Ovary (tissue), 7 donors: ENCODE measurements at regions not wholly inside any gene's neighbourhood (a gene's known extent, or its start where the extent isn't known, plus 50 kb on each side); places are given as distances from the start of the nearest gene placed in this dataset.

Source experiments
- DNase-seq, 5 donors: peaks; one replicate each; pipeline ENCODE4 v3.0.0-alpha.2; 2019 to 2020
- H3K27ac ChIP-seq, 2 donors: fragments of 200-600 bp; one replicate each; pipeline versions ENCODE4 v1.5.1 to v1.8.0; 2019 to 2022
- H3K27me3 ChIP-seq: fragments of 200-600 bp; one replicate; pipeline ENCODE4 v1.8.0; 2022
- H3K36me3 ChIP-seq: fragments of 200-600 bp; sonication (generic); one replicate; pipeline ENCODE4 v1.5.1; 2019
- H3K4me1 ChIP-seq: one replicate; pipeline ENCODE4 v1.8.1; 2013; ENCODE audit warnings: mild to moderate bottlenecking, moderate library complexity; ENCODE audit not compliant: insufficient read depth
- H3K4me3 ChIP-seq: fragments of 200-600 bp; sonication (generic); one replicate; pipeline ENCODE4 v1.5.1; 2017
- H3K9me3 ChIP-seq, 2 donors: fragments of 200-600 bp in 1 of 2; sonication (generic) in 1 of 2; one replicate each; pipeline versions ENCODE4 v1.5.1 to v1.8.1; 2013 to 2019; ENCODE audit warnings: mild to moderate bottlenecking in 1 of 2, moderate library complexity in 1 of 2
- CTCF ChIP-seq, 3 donors: fragments of 450-650 bp in 2 of 3; fragments of 200-600 bp in 1 of 3; IDR thresholded peaks; one replicate each; pipeline versions ENCODE4 v1.5.1 to v1.8.0; 2016 to 2022; ENCODE audit warnings: antibody characterized with exemption in 3 of 3, mild to moderate bottlenecking in 1 of 3
- EP300 ChIP-seq: sonication (generic); formaldehyde crosslinking; IDR thresholded peaks from one replicate; pipeline ENCODE4 v1.6.1; 2017; ENCODE audit warnings: antibody characterized with exemption
- POLR2A ChIP-seq: fragments of 450-650 bp; IDR thresholded peaks from one replicate; pipeline ENCODE4 v1.6.1; 2017; ENCODE audit warnings: antibody characterized with exemption, mild to moderate bottlenecking, moderate library complexity
- WGBS, 3 donors: extraction: QIAGEN DNeasy Blood & Tissue Kit in 1 of 3; methylation state at CpG; one replicate each; pipeline versions ENCODE4 v1.1.5 to v1.1.7; 2013 to 2017; 5-methylcytosine and 5-hydroxymethylcytosine counted together
- intact Hi-C, 4 donors: fragments of 100-400 bp; cut with DNase I; formaldehyde crosslinking; loops; one replicate each; pipeline versions ENCODE4 v1.11.0 to v1.15.1; 2022 to 2023
- donor health status: DM: no; HTN: no; CAD: no; lungs with moderate emphysema.
- donor health status: DM: no; HTN: no; CAD: no.
- donor health status: Bipolar disorder and iron deficiency.
- donor health status: DM: no; HTN: no; CAD: no.
- donor health status: DM: yes; HTN: yes; CAD: no.

- no peaks in the 10 kb centered on the region for H3K9me3 ChIP-seq
- no peak overlapping the region for H3K27ac ChIP-seq
- no peaks in the 10 kb centered on the region for H3K36me3 ChIP-seq
- no peak for DNase-seq
- no peaks in the 10 kb centered on the region for H3K27me3 ChIP-seq
- no peak overlapping the region for H3K4me3 ChIP-seq
- WGBS, 3 donors: 77 to 84% (median 83%) methylated on average over 4 of the region's 4 CpGs
- intact Hi-C loops: no loop called here
- TF ChIP-seq POLR2A: no peak
- TF ChIP-seq EP300: no peak
- TF ChIP-seq CTCF (IDR thresholded peaks at IDR 0.05): no peak
- H3K4me1 ChIP-seq: no peaks in the 10 kb centered on the region
These were observed 176.9 kb upstream of the GRB10 start for GRCh38 chr7:50959560-50959959.

- no peak for DNase-seq
- intact Hi-C loops: no loop called here
- no peaks in the 10 kb centered on the region for H3K9me3 ChIP-seq
- H3K27me3 ChIP-seq: no peaks in the 10 kb centered on the region
- H3K4me1 ChIP-seq: no peaks in the 10 kb centered on the region
- no peaks in the 10 kb centered on the region for H3K36me3 ChIP-seq
- H3K4me3 ChIP-seq: no peak overlapping the region
- no peak for TF ChIP-seq EP300
- TF ChIP-seq POLR2A: no peak
- TF ChIP-seq CTCF (IDR thresholded peaks at IDR 0.05): no peak
- no peak overlapping the region for H3K27ac ChIP-seq
- 67 to 71% (median 70%) methylated on average over 3 of the region's 3 CpGs for WGBS, 3 donors
These were observed 175.2 kb upstream of the GRB10 start for GRCh38 chr7:50957855-50958254.

- WGBS, 3 donors: 41 to 50% (median 48%) methylated on average over 6 of the region's 6 CpGs
- TF ChIP-seq CTCF (IDR thresholded peaks at IDR 0.05) (no peak), POLR2A (no peak), EP300 (no peak)
These were observed 174.7 kb upstream of the GRB10 start for GRCh38 chr7:50957431-50957830.

GRCh38 chr7:50956522-50957155, 173.9 kb upstream of the GRB10 start:
- Histone ChIP-seq H3K36me3 (no peaks in the 10 kb centered on the region), H3K27ac (no peak overlapping the region), H3K4me3 (no peak overlapping the region), H3K9me3 (no peaks in the 10 kb centered on the region), H3K4me1 (no peaks in the 10 kb centered on the region), H3K27me3 (no peaks in the 10 kb centered on the region)
- WGBS, 3 donors: 81 to 84% (median 81%) methylated on average over 8 of the region's 8 CpGs
- DNase-seq: no peak
- intact Hi-C loops: no loop called here
- no peak for TF ChIP-seq POLR2A
- TF ChIP-seq CTCF (IDR thresholded peaks at IDR 0.05): no peak
- no peak for TF ChIP-seq EP300

More at GRCh38 chr7:50957431-50957830, 174.7 kb upstream of the GRB10 start:
- Histone ChIP-seq H3K9me3 (no peaks in the 10 kb centered on the region), H3K4me1 (no peaks in the 10 kb centered on the region), H3K27ac (no peak overlapping the region), H3K4me3 (no peak overlapping the region), H3K36me3 (no peaks in the 10 kb centered on the region), H3K27me3 (no peaks in the 10 kb centered on the region)
- no peak for DNase-seq
- intact Hi-C loops: no loop called here
